Neuron (in vitro differentiated cells): ENCODE measurements at regions not wholly inside any gene's neighbourhood (a gene's known extent, or its start where the extent isn't known, plus 50 kb on each side); places are given as distances from the start of the nearest gene placed in this dataset.
"Not testable (repeated sequence)": the region's sequence is repeated elsewhere in the genome, so short reads cannot be mapped to it uniquely, and the experiment has no call there.

Experiments used
- H2AFZ ChIP-seq: one replicate; pipeline ENCODE4 v1.6.1; 2013; ENCODE audit warnings: low read depth, mild to moderate bottlenecking, inconsistent platforms, low read length, moderate library complexity
- H3K27me3 ChIP-seq: one replicate; pipeline ENCODE4 v1.6.1; 2013; ENCODE audit warnings: low read length; ENCODE audit not compliant: insufficient read depth
- H3K36me3 ChIP-seq: one replicate; pipeline ENCODE4 v1.6.1; 2013; ENCODE audit warnings: low read length; ENCODE audit not compliant: insufficient read depth
- H3K4me1 ChIP-seq: one replicate; pipeline ENCODE4 v1.6.1; 2013; ENCODE audit warnings: low read length; ENCODE audit not compliant: insufficient read depth
- H3K4me3 ChIP-seq: 2 replicates; pipeline ENCODE4 v1.5.1; 2013; ENCODE audit warnings: mild to moderate bottlenecking, low read length, moderate library complexity
- H3K9me3 ChIP-seq: one replicate; pipeline ENCODE4 v1.6.1; 2013; ENCODE audit warnings: low read length

DNA sequence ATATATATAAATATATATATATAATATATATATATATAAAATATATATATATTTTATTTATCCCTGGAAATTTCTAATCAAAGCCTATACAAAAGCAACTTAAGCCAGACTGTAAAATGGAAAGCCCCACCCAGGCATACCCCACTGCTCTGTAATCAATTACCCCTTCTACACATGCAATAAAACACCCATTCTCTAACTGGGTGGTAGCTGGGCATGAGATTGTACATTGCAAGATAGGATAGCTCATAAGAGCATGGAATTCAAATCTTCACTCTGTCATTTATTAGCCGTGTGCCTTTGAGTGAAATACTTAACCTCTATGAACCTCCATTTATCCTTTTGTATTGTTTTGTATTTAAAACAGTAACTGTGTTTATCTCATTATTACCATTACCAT is 405.3 kb upstream of the SLC30A5 start:
- Histone ChIP-seq H3K36me3 (no peaks in the 10 kb centered on the region), H3K4me3 (no peak overlapping the region), H3K4me1 (no peaks in the 10 kb centered on the region), H2AFZ (no peak overlapping the region), H3K9me3 (no peaks in the 10 kb centered on the region), H3K27me3 (no peaks in the 10 kb centered on the region)

DNA sequence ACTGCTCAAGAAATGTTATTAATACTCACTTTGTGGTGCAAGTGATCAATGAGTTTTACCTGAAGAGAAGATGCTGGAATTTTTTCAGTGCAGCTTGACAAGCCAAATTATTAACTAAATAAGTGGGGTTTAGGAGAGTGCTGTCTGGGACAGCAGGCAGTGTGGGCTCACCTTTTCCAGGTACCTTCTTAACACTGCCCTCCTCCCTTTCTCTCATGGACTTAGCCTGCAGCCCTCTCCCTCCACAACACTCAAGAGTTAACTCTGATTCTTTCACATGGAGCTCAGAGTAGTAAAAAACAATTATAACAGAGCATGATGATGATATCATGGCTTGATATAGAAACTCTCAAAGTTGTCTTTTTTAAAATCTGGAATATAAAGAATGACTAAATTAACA is 404.8 kb upstream of the SLC30A5 start:
- H3K9me3 ChIP-seq, result no peaks in the 10 kb centered on the region
- no peak overlapping the region for H2AFZ ChIP-seq
- H3K36me3 ChIP-seq, result no peaks in the 10 kb centered on the region
- H3K4me3 ChIP-seq, result no peak overlapping the region
- no peaks in the 10 kb centered on the region for H3K27me3 ChIP-seq
- no peaks in the 10 kb centered on the region for H3K4me1 ChIP-seq

DNA sequence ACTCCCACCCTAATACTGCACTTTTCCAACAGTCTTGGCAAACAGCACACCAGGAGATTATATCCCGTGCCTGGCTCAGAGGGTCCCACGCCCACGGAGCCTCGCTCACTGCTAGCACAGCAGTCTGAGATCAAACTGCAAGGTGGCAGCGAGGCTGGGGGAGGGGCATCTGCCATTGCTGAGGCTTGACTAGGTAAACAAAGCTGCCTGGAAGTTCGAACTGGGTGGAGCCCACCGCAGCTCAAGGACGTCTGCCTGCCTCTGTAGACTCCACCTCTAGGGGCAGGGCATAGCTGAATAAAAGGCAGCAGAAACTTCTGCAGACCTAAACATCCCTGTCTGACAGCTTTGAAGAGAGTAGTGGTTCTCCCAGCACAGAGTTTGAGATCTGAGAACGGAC is 401.9 kb upstream of the SLC30A5 start:
- not testable (repeated sequence) for H3K9me3 ChIP-seq, H3K4me3 ChIP-seq, H3K4me1 ChIP-seq, H3K36me3 ChIP-seq, H2AFZ ChIP-seq, H3K27me3 ChIP-seq

DNA sequence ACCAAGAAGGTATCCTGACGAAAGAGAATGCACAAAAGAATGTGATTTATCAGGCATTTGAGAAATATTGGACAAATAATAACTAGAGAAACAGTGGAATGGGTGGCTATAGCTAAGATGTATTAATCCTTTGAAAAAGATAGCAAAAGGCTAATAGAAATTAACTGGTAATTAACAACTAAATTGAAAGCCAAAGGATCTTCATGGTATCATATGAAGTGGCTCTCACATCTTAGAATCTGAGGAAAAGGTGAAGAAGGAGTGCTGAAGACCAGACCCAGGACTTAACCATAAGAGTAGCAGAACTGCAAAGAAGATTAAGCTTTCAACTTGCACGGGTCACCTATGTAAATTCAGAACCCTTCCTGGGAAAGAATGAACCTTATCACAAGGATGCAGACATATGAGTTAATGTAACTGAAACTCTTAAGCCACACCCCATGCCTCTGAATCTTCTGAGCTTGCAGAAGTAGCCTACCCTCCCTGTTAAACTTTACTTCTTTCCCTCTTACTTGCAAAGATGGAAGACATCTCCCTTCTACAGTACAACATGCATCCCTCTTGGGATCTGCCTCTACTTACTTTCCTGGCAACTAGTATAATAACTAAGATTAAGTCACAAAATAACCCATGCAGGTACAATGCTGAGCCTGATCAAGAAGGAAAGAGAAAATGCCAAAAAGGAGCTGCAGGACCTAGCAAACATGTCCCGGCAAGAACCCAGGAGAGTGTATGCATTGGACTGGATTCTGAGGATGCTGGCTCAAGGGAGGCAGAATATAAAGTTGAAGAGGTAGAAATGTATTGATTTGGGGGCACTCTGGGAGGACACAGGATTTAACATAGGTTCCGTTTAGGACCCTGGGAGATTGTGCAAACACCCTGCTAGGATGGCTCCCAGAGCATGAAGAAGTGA is 395.5 kb upstream of the SLC30A5 start:
- Histone ChIP-seq H3K27me3 (no peaks in the 10 kb centered on the region), H3K4me3 (no peak overlapping the region), H3K4me1 (no peaks in the 10 kb centered on the region), H3K9me3 (no peaks in the 10 kb centered on the region), H2AFZ (no peak overlapping the region), H3K36me3 (no peaks in the 10 kb centered on the region)

DNA sequence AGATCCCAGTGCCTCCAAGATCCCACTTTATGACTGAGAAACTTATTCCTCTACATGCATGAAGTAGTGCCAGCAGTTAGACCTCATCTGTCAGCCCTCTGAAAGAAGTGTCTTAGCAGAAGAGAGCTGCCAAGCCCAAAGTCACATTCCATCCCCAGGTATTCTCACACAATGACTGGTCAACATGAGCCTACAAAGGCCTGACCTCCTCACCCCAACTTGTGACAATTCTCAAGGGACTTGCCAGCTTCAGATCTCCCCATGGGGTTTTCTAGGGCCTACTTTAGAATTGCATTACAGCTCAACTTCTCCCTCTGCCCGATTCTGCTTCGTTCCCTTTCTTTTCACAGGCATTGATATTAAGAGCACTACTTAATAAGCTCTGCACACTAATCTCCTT is 393.8 kb upstream of the SLC30A5 start:
- no peaks in the 10 kb centered on the region for H3K27me3 ChIP-seq

DNA sequence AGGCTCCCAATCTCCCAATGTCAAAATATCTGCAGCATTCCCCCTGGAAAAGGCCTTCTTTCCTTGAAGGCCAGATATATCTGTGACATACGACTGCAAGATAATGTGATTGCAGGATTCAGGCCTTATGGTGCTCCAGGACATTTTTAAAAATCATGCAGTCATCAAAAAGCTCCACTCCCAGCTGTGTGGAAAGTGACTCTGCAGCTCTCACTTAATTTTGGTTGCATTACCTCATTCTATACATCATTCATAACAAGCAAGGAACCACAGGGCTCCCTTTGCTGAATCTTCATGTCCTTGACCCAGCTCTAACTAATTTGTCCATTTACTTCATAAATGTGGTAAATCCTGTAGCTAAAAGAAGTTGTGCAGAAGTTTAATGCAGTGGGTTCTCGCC is 386.2 kb upstream of the SLC30A5 start:
- no peak overlapping the region for H3K4me3 ChIP-seq
- no peak overlapping the region for H2AFZ ChIP-seq
- H3K4me1 ChIP-seq, result no peaks in the 10 kb centered on the region
- no peaks in the 10 kb centered on the region for H3K36me3 ChIP-seq
- H3K27me3 ChIP-seq, result no peaks in the 10 kb centered on the region
- no peaks in the 10 kb centered on the region for H3K9me3 ChIP-seq

More for the DNA sequence above, 393.8 kb upstream of the SLC30A5 start:
- Histone ChIP-seq H3K9me3 (no peaks in the 10 kb centered on the region), H2AFZ (no peak overlapping the region), H3K4me1 (no peaks in the 10 kb centered on the region), H3K36me3 (no peaks in the 10 kb centered on the region), H3K4me3 (no peak overlapping the region)

DNA sequence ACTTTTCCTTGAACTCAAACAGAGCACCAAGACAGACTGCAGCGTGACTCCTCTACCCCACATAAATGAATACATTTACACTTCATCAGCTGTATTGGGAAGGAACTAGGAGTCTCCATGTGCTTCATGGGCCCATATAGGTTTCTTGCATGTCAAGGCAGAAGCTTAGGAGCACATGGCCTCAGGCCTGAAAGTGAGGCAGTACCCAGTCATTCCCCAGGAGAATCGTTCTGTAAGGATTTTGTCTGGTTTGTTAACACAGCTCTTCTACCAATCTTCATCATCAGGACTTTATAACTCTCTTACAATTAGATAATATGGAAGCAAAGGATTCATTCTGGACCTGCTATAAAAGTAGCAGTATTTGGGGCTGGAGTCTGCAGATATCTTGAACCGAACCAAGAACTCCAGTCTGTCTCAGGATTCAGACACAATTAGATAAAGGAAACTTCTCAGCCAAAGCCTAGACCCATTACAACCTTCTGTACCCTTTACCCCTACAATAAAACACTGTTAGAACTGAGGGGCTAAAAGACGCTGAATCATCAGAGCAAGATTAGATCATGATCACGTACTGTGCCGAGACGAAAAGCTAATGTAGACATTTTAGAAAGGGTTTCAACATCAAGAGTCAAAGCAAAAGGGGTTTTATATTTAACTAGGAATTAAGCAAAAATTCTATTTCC is 385.5 kb upstream of the SLC30A5 start:
- Histone ChIP-seq H3K4me1 (no peaks in the 10 kb centered on the region), H3K36me3 (no peaks in the 10 kb centered on the region), H2AFZ (no peak overlapping the region), H3K27me3 (no peaks in the 10 kb centered on the region), H3K9me3 (no peaks in the 10 kb centered on the region), H3K4me3 (no peak overlapping the region)

DNA sequence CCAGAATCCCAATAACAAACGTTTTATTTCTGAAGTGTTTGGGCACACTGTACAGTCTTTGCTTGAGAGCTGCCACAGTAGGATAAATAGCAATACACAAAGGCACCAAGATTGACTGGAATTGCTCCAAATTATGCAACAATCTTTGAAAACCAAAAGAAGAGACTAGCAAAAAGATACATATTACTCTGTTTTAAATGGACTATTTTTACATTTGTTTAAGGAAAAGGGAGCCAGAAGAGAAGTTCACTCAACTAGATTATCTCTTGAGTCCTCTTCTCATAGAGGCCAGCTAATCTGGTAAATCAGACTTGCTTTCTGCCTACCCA is 385.0 kb upstream of the SLC30A5 start:
- Histone ChIP-seq H3K4me1 (no peaks in the 10 kb centered on the region), H3K4me3 (no peak overlapping the region), H3K27me3 (no peaks in the 10 kb centered on the region), H3K36me3 (no peaks in the 10 kb centered on the region), H3K9me3 (no peaks in the 10 kb centered on the region), H2AFZ (no peak overlapping the region)

DNA sequence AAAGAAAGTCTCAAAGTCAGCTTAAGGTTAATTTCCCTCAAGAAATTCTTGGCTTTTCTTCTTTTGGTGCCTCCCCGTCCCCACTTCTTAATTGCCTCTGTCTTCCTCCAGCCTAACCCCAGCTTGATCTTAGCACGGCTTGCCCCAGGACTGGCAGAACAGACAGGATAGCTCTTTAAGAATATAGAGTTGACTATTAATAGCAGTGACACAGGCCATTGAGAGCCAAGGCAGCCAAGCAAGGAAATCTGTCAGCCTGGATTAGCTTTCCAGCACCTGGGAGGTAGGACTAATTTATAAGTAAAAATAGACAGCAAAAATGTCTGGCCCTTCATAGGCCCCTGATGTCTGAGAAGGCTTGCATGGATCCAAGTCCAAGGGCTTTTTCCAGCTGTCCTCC is 384.6 kb upstream of the SLC30A5 start:
- Histone ChIP-seq H3K27me3 (no peaks in the 10 kb centered on the region), H2AFZ (no peak overlapping the region), H3K9me3 (no peaks in the 10 kb centered on the region), H3K4me1 (no peaks in the 10 kb centered on the region), H3K36me3 (no peaks in the 10 kb centered on the region), H3K4me3 (no peak overlapping the region)

DNA sequence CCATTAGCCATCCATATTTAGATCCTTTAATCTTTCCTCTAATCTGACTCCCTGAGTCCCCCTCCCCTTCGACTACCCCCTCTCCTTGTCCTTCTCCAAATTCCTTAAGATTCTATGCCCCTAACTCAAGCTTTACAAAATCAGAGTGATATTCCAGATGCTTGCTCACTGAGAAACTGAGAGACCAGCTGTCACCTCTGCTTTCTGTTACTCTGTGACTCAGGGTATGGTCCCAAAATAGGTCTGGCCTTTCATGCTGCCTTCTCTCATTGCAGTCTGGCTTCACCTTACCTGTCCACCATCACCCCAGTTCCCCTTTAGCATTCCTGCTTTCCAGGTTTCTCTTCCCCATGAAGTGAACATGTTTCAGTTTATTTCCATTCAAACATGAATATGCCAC is 383.3 kb upstream of the SLC30A5 start:
- Histone ChIP-seq H3K27me3 (no peaks in the 10 kb centered on the region), H3K9me3 (no peaks in the 10 kb centered on the region), H3K4me3 (no peak overlapping the region), H2AFZ (no peak overlapping the region), H3K36me3 (no peaks in the 10 kb centered on the region), H3K4me1 (no peaks in the 10 kb centered on the region)

DNA sequence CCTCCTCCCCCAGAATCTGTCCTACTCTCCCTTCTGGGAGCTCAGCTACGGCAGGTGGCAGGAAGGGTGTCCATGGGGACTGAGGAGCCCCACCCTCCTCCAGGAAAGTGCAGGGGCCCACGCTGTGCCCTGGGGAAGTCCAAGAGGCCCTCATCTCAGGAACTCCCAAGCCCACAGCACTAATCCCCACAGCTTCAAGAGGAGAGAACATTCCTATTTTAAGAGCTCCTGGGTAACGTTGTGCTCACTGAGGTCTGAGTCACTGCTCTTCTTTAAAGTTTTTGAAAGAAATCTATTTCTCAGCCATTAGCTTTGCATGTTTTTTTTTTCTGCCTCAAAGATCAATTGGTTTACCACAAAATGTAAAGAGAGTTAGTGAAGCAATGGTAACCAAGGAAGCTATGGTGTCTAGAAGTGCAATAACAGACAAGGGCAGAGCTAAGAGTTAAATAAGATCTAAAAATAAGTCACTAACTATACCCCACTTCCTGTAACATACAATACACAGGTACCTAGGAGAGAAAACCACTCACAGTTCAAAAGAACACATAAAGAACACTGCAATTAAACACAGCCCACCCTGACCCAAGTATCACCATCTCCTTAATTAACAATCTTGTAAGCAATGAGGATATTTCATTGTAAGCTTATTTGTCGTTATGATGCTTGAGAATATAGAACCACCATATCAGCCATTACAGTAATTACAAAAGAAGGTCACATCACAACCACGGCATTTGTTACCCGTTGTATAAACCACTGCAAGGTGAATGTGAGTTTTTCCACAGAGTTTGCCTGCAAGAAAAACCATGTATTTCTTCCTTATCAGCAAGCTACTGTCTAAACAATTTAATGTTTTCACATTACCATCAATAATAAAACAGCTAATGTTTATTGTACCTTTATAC is 382.3 kb upstream of the SLC30A5 start:
- no peak overlapping the region for H2AFZ ChIP-seq
- no peaks in the 10 kb centered on the region for H3K4me1 ChIP-seq
- H3K4me3 ChIP-seq, result no peak overlapping the region
- H3K27me3 ChIP-seq, result no peaks in the 10 kb centered on the region
- no peaks in the 10 kb centered on the region for H3K36me3 ChIP-seq
- no peaks in the 10 kb centered on the region for H3K9me3 ChIP-seq

DNA sequence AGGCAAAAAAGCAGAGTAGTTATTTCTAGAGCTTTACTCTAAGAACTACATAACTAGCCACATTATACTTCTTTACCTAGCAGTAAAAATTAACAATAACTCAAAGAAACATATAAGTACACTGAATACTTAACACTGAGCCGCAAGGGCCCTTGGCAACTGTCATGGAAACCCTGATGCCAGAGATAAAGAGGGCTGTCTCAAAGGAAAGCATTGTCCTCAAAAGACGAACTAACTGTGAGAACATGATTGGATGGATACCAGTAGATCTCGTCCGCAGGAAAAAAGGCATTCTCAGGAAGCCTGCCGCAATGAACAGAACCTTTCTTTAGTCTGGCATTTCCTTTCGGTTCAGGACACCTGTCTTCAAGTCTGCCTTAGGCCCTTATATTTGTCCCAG is 379.0 kb upstream of the SLC30A5 start:
- no peak overlapping the region for H3K4me3 ChIP-seq

More for the DNA sequence above, 379.0 kb upstream of the SLC30A5 start:
- Histone ChIP-seq H3K27me3 (no peaks in the 10 kb centered on the region), H3K36me3 (no peaks in the 10 kb centered on the region), H3K9me3 (no peaks in the 10 kb centered on the region), H3K4me1 (no peaks in the 10 kb centered on the region), H2AFZ (no peak overlapping the region)
